HG03432 (cell line): ENCODE measurements at regions not wholly inside any gene's neighbourhood (a gene's known extent, or its start where the extent isn't known, plus 50 kb on each side); places are given as distances from the start of the nearest gene placed in this dataset.

Experiments
- ATAC-seq: cut with Tn5 transposase; IDR thresholded peaks from one replicate; pipeline ENCODE4 v1.9.1; 2021; ENCODE audit warnings: mild to moderate bottlenecking, moderate library complexity; ENCODE audit not compliant: unreplicated experiment

DNA sequence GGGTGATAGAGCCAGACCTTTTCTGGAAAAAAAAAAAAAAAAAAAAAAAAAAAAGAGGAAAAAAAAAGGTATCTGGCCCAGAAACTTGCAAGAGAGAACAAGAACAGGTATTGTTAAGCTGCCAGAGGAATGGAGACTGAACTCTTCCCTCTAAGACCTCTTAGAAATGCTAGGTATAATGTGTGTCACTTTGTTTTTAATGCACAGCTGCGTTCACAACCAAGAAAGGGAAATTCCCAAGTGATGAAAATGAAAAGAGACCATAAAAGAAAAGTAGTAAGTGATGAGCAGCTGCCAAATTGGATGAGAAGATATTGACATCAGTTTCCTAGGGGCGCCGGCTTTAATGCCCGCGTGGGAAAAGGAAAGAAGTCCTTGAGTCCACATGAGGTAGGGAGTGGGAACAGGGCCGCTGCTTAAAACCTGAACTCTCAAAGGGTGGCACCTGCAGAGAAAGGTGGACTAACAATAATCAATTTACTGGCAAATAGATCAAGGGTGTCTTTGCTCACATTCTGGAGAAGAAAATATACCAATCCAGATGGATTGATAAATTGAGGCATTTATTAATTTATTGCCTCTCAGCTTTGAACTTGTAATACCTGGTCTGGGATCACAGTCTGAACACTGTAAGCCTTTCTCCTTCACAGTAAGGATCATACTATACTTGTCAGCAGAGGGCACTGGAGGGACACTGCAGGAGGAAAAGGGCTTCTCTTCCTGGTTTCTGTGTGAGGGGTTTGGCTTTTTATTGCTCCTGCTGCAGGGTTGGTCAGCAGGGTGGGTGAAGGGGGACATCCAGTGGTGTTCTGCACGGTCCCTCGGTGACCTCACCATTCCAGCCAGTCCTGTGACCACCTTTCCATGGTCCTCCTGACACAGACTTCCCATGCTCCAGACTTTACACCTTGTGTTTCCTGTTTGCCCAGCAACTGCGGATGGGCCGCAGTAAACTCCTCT is 131.6 kb downstream of the AQP9 start:
- no peak for ATAC-seq

- ATAC-seq, result no peak
These were observed 133.2 kb downstream of the AQP9 start for GRCh38 chr15:58271410-58271809.

DNA sequence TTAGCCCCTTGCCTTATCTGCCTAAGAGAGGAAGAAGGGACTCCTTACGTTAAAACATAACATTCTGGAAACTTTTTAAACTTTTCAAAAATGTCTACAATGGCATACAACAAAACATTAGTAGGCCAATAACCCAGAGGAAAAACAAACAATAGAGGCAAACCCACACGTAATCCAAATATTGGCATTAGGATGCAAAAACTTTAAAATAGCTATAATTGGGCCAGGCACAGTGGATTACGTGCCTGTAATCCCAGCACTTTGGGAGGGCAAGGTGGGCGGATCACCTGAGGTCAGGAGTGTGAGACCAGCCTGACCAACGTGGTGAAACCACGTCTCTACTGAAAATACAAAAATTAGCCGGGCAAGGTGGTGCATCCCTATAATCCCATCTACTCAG is 134.9 kb downstream of the AQP9 start:
- ATAC-seq, result no peak

GRCh38 chr15:58274885-58275284 is 136.7 kb downstream of the AQP9 start:
- ATAC-seq, result no peak

GRCh38 chr15:58275785-58276184 is 137.6 kb downstream of the AQP9 start:
- no peak for ATAC-seq

- no peak for ATAC-seq
These were observed 138.7 kb downstream of the AQP9 start for GRCh38 chr15:58276924-58277323.

DNA sequence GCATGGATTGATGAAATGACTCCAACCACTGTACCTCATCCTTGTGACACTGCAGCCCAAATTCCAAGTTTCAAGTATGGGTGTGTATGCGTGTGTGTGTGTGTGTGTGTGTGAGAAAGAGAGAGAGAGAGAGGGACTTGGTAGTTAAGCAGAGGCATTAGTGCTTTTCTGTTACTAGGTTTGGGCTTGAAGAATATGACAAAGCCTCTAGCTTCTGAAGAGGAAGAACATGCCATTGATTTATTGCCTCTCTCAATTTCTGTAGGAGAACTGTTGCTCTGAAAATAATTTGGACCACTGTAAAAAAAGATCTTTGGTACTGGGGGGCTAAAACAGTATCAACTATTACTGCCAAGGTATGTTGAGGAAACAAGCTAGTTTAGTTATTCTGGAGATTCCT is 139.2 kb downstream of the AQP9 start:
- ATAC-seq, result no peak

GRCh38 chr15:58279106-58279505 is 140.9 kb downstream of the AQP9 start:
- no peak for ATAC-seq

GRCh38 chr15:58279654-58280053 is 141.5 kb downstream of the AQP9 start:
- no peak for ATAC-seq

GRCh38 chr15:58282060-58282708 is 144.0 kb downstream of the AQP9 start:
- ATAC-seq, result no peak

- ATAC-seq, result no peak
These were observed 145.1 kb downstream of the AQP9 start for GRCh38 chr15:58283302-58283701.

DNA sequence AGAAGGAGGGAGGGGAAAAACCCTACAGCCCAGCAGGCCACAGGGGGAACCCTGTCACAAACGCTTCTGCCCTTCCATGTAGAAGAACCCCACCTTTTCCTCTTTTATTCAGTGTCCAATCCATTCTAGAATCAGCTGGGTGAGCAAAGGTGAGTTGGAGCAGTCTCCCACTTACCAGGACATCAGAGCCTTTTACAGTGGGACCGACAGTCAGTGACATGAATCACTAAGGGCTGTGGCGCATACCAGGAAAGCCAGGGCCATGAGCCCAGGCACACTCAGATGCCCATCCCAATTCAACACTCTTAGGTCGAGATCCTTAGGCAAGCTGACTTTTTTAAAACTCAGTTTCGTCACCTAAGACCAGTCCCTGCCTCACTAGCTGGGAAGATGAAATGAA is 146.1 kb downstream of the AQP9 start:
- no peak for ATAC-seq

DNA sequence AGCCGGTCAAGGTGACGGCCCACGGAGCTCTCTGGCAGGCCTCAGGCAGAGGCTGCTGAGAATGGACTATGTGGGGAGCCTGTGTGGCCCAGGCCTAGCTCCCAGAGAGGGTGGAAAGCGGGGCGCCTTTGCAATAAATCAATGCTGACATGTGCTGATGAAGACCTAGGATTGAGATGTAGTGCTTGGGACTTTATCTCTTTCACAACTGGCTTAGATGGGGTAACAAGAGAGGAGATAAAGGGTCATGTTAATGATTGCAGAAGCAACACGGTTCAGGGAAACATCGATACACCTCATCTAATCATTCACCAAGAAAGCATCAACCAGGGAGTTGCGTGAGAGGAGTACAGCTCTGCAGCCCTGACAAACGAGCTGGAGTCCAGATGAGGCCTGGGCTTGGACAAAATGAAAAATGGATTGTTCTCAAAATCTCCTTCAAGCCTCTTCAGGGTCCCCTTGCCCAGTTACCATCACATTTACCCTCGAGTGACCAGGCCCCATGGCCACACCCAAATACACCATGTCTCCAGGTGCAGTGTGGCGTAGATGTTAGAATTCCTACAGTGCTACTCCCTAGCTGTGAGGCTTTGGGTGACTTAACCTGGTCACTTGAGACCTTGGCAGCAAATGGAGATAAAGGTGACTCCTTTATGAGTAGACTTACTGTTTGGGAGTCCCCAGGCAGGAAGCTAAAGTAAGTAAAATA is 146.4 kb upstream of the LIPC start:
- ATAC-seq, result no peak

DNA sequence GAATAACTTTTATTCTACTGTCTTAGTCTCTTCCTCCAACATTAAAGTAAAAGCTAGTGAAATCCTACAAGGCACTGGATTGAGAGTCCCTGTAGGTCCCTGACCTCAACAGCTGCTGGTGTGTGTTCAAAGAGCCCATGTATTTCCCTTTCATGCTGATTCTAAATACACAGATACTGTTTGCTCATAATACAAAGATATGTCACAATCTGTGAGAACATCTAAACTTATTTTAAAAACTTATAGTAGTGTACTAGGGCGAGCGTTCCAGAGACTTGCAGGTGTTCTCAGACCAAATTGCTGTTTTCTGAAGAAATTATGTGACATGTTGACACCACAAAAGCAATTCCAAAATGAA is 145.9 kb upstream of the LIPC start:
- ATAC-seq, result no peak

GRCh38 chr15:58286523-58286922 is 145.3 kb upstream of the LIPC start:
- no peak for ATAC-seq

DNA sequence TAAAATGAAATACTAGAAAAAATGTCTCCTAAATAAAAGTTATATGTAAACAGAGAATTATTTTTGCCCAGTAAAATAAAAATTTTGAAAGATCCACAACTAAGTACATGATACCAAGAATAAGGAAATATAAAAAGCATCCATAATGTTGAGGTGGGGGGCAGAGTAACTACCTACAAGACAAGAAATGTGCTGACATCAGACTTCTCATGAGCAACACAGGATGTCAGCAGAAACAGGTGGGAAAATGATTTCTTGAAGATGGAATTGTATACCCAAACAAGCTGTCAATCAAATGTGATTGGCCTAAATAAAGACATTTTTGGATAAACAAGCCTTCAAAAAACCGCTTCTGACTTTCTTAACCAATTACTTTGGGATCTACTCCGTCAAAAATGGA is 143.9 kb upstream of the LIPC start:
- no peak for ATAC-seq

DNA sequence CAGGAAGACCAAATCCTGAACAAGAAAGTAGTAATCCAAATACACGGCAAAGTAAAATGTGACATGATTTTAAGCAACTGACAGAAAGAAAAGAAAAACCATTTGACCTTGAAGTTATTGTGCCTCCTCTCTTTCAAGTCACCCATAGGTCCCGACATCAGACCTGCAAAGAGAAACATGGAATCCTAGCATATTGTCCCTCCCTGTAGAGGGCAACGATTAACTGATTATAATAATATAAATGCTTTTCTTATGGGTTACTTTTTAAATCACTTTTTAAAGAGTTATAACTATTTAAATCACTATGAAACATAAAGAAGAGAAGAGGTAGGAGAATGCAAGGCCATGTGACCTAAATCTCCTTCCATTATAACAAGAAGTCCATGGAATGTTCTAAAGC is 143.2 kb upstream of the LIPC start:
- ATAC-seq, result no peak

DNA sequence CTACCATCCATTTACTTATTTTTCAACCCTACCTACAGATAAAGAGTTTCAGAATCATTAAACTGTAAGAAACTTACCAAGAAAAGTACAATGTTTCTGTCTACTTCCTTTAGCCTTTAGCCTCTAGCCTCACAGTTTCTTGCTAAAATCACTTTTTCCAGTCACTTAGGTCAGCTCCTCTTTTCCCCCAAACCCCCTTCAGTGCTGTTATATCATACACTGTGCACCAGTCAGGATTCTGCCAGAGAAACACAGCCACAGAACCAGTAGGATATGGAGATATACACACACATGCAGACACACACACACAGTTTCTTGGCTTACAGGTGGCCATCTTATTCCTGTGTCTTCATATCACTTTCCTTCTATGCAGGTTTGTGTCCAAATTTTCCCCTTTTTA is 139.9 kb upstream of the LIPC start:
- no peak for ATAC-seq

DNA sequence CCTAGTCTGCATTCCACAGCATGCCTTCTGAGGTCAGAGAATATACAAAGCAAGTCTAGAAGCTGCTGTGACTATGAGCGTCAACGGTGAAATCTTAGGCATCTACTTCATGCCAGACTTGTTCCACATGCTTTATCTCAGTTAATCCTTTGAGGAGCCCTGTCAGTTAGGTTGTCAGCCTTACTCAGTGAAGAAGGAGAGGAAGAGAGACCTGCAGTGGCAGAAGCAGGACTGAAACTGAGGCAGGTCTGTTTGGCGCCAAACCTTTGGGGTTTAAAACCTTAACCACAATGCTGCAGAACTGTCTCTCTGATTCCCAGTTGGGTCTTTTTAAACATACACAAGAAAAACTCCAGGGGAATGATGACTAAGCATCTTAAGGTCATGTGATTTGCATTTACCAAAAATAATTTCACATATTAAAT is 139.0 kb upstream of the LIPC start:
- ATAC-seq, result no peak

- no peak for ATAC-seq
These were observed 137.9 kb upstream of the LIPC start for GRCh38 chr15:58293622-58294550.
